ENCODE measurements at regions not wholly inside any gene's neighbourhood (a gene's known extent, or its start where the extent isn't known, plus 50 kb on each side); places are given as distances from the start of the nearest gene placed in this dataset.
"Not testable (repeated sequence)": the region's sequence is repeated elsewhere in the genome, so short reads cannot be mapped to it uniquely, and the experiment has no call there.

GRCh38 chr5:28287021-28287420, 1248.6 kb upstream of the CDH9 start:
- H4K20me1 ChIP-seq (ENCODE audit: insufficient read depth); H3K36me3 ChIP-seq (replicated peaks in 1 of 2; ENCODE audit: control insufficient read depth in 1 of 2, insufficient read depth in 2 of 2, low read length in 1 of 2); H3K4me3 ChIP-seq (ENCODE audit: low read depth in 2 of 2, low read length in 1 of 2); H3K9ac ChIP-seq; DNase-seq; H3K4me2 ChIP-seq; H3K4me1 ChIP-seq (ENCODE audit: control insufficient read depth in 1 of 2, insufficient read depth in 2 of 2, low read depth in 1 of 2, low read length in 1 of 2); H2AFZ ChIP-seq (ENCODE audit: low read depth); POLR2A ChIA-PET; H3K27me3 ChIP-seq (ENCODE audit: insufficient read depth); H3F3A ChIP-seq (replicated peaks; ENCODE audit: insufficient read depth); H3K9me2 ChIP-seq; H3K9me3 ChIP-seq; H3K79me2 ChIP-seq (ENCODE audit: insufficient read depth); CTCF ChIA-PET; H3K27ac ChIP-seq (ENCODE audit: low read depth in 2 of 2, low read length in 1 of 2): not testable (repeated sequence)
- 44% methylated on average over 10 of the region's 10 CpGs for WGBS (ENCODE audit: low lambda C conversion rate)

- Histone ChIP-seq H4K20me1 (ENCODE audit: insufficient read depth) (no peaks in the 10 kb centered on the region), H3K27ac (ENCODE audit: low read depth in 2 of 2, low read length in 1 of 2) (no peak overlapping the region), H3K4me2 (no peak overlapping the region), H3K27me3 (ENCODE audit: insufficient read depth) (no peaks in the 10 kb centered on the region), H3K36me3 (replicated peaks in 1 of 2; ENCODE audit: control insufficient read depth in 1 of 2, insufficient read depth in 2 of 2, low read length in 1 of 2) (no peaks in the 10 kb centered on the region), H3F3A (replicated peaks; ENCODE audit: insufficient read depth) (no peaks in the 10 kb centered on the region), H3K4me1 (ENCODE audit: control insufficient read depth in 1 of 2, insufficient read depth in 2 of 2, low read depth in 1 of 2, low read length in 1 of 2) (no peaks in the 10 kb centered on the region), H3K9ac (no peak overlapping the region), H2AFZ (ENCODE audit: low read depth) (no peak overlapping the region), H3K9me2 (no peaks in the 10 kb centered on the region), H3K9me3 (no peaks in the 10 kb centered on the region), H3K4me3 (ENCODE audit: low read depth in 2 of 2, low read length in 1 of 2) (no peak overlapping the region), H3K79me2 (ENCODE audit: insufficient read depth) (no peaks in the 10 kb centered on the region)
- 25% methylated on average over 5 of the region's 5 CpGs for WGBS (ENCODE audit: low lambda C conversion rate)
- ChIA-PET CTCF (no interaction called here), POLR2A (no interaction called here)
- TF ChIP-seq MXI1 (IDR thresholded peaks at IDR 0.05; ENCODE audit: low read depth, low read length) (no peak), NFIC (IDR thresholded peaks at IDR 0.05; ENCODE audit: borderline replicate concordance) (no peak), MAX (IDR thresholded peaks at IDR 0.05; ENCODE audit: low read depth) (no peak), EP300 (IDR thresholded peaks at IDR 0.05; ENCODE audit: borderline replicate concordance in 1 of 2, low read depth in 1 of 2, low read length in 1 of 2) (no peak), FOSL2 (IDR thresholded peaks at IDR 0.05; ENCODE audit: borderline replicate concordance, low read depth) (no peak), CHD2 (IDR thresholded peaks at IDR 0.05; ENCODE audit: low read length, partially characterized antibody) (no peak), EZH2phosphoT487 (IDR thresholded peaks at IDR 0.05; ENCODE audit: borderline replicate concordance, low read depth) (no peak), USF1 (IDR thresholded peaks at IDR 0.05; ENCODE audit: borderline replicate concordance, low read depth) (no peak), GABPA (IDR thresholded peaks at IDR 0.05; ENCODE audit: low read depth) (no peak), RAD21 (IDR thresholded peaks at IDR 0.05; ENCODE audit: low read length) (no peak), MEF2A (IDR thresholded peaks at IDR 0.05; ENCODE audit: borderline replicate concordance, low read depth) (no peak), RFX5 (IDR thresholded peaks at IDR 0.05; ENCODE audit: low read length) (no peak), POLR2AphosphoS5 (IDR thresholded peaks at IDR 0.05; ENCODE audit: low read depth, low read length) (no peak), JUND (IDR thresholded peaks at IDR 0.05) (no peak), ZBTB33 (IDR thresholded peaks at IDR 0.05; ENCODE audit: borderline replicate concordance, low read depth) (no peak), TCF12 (IDR thresholded peaks at IDR 0.05) (no peak), YY1 (IDR thresholded peaks at IDR 0.05; ENCODE audit: low read depth) (no peak), GATA2 (CRISPR knock-in tag; IDR thresholded peaks at IDR 0.05) (no peak), CTCF (IDR thresholded peaks at IDR 0.05) (no peak)
- DNase-seq = no peak
Observed at GRCh38 chr5:28286566-28286965, 1248.2 kb upstream of the CDH9 start.

All from SK-N-SH (cell line).